B cell (primary cell): ENCODE measurements at regions not wholly inside any gene's neighbourhood (a gene's known extent, or its start where the extent isn't known, plus 50 kb on each side); places are given as distances from the start of the nearest gene placed in this dataset.

Source experiments
- ATAC-seq: fragments of 200-7000 bp; cut with Tn5 transposase; one replicate; pipeline ENCODE4 v1.10.0; 2021; ENCODE audit warnings: low read depth, mild to moderate bottlenecking, moderate number of reproducible peaks, moderate library complexity
- CTCF ChIA-PET: fragments of 350-600 bp; sonication (Branson Sonifier 250); formaldehyde crosslinking; loops from one replicate; lab custom pipeline; 2021; ENCODE audit warnings: antibody characterized with exemption, inconsistent platforms; lab: Charles Lee
- POLR2A ChIA-PET: fragments of 350-600 bp; sonication (Branson Sonifier 250); formaldehyde crosslinking; loops from one replicate; lab custom pipeline; 2021; ENCODE audit warnings: antibody characterized with exemption; lab: Charles Lee
- DNase-seq: peaks from one replicate; pipeline ENCODE4 v3.0.0; 2013
- H2AFZ ChIP-seq: 2 replicates; pipeline ENCODE4 v1.6.1; 2012; ENCODE audit warnings: mild to moderate bottlenecking, low read depth, low read length; ENCODE audit not compliant: insufficient read depth, poor library complexity, severe bottlenecking
- H3K27ac ChIP-seq, 2 donors: 1 replicate in 1 of 2; 2 replicates in 1 of 2; pipeline ENCODE4 v1.5.1; 2012 to 2013; ENCODE audit warnings: low read length in 2 of 2, mild to moderate bottlenecking in 2 of 2, moderate library complexity in 1 of 2
- H3K27me3 ChIP-seq, 4 experiments: fragments of 200-600 bp in 1 of 4; sonication (generic) in 1 of 4; replicated peaks in 1 of 4; 1 replicate in 2 of 4; 2 replicates in 2 of 4; pipeline versions ENCODE4 v1.6.1 to v1.7.0; 2013 to 2016; ENCODE audit warnings: low read length in 3 of 4, mild to moderate bottlenecking in 2 of 4, mixed read lengths in 1 of 4, moderate library complexity in 1 of 4; ENCODE audit not compliant: insufficient read depth in 4 of 4, control insufficient read depth in 3 of 4; ENCODE audit errors: control extremely low read depth in 1 of 4
- H3K36me3 ChIP-seq, 2 experiments: replicated peaks in 1 of 2; 1 replicate in 1 of 2; 2 replicates in 1 of 2; pipeline versions ENCODE4 v1.6.1 to v1.7.1; 2013; ENCODE audit warnings: low read length in 1 of 2; ENCODE audit not compliant: insufficient read depth in 2 of 2, control insufficient read depth in 1 of 2; ENCODE audit errors: control extremely low read depth in 1 of 2, extremely low read depth in 1 of 2
- H3K4me1 ChIP-seq, 2 donors: fragments of 200-600 bp in 1 of 2; sonication (generic) in 1 of 2; 1 replicate in 1 of 2; 2 replicates in 1 of 2; pipeline versions ENCODE4 v1.5.1 to v1.6.1; 2013 to 2017; ENCODE audit warnings: low read length in 2 of 2; ENCODE audit not compliant: control insufficient read depth in 2 of 2, insufficient read depth in 2 of 2
- H3K4me2 ChIP-seq: replicated peaks from 2 replicates; pipeline ENCODE3; 2012; ENCODE audit warnings: mild to moderate bottlenecking, low read depth, low read length; ENCODE audit not compliant: poor library complexity, severe bottlenecking
- H3K4me3 ChIP-seq, 5 experiments: fragments of 200-600 bp in 1 of 5; sonication (generic) in 1 of 5; 1 replicate in 3 of 5; 2 replicates in 2 of 5; pipeline versions ENCODE4 v1.5.1 to v1.7.0; 2011 to 2016; ENCODE audit warnings: low read length in 4 of 5, mild to moderate bottlenecking in 4 of 5, low read depth in 2 of 5, control low read depth in 1 of 5, moderate library complexity in 1 of 5; ENCODE audit not compliant: insufficient read depth in 1 of 5; ENCODE audit errors: control extremely low read depth in 1 of 5, extremely low read depth in 1 of 5
- H3K79me2 ChIP-seq: fragments of 200-600 bp; sonication (generic); one replicate; pipeline ENCODE4 v1.6.0; 2016; ENCODE audit warnings: low read length; ENCODE audit not compliant: control insufficient read depth, insufficient read depth
- H3K9ac ChIP-seq: fragments of 200-600 bp; sonication (generic); 2 replicates; pipeline ENCODE4 v1.6.1; 2017; ENCODE audit warnings: mild to moderate bottlenecking, low read length, moderate library complexity
- H3K9me3 ChIP-seq, 3 donors: one replicate each; pipeline versions ENCODE4 v1.6.1 to v1.7.1; 2013; ENCODE audit warnings: low read length in 2 of 3; ENCODE audit not compliant: control insufficient read depth in 2 of 3, insufficient read depth in 1 of 3; ENCODE audit errors: control extremely low read depth in 1 of 3
- H4K20me1 ChIP-seq: 2 replicates; pipeline ENCODE4 v1.6.0; 2012; ENCODE audit warnings: mild to moderate bottlenecking, low read length; ENCODE audit not compliant: insufficient read depth, control insufficient read depth, poor library complexity, severe bottlenecking
- H3K27ac Mint-ChIP-seq: one replicate; pipeline ENCODE4 v1.8.0; 2021; ENCODE audit warnings: mixed read lengths
- H3K27me3 Mint-ChIP-seq: one replicate; pipeline ENCODE4 v1.8.0; 2021; ENCODE audit warnings: mixed read lengths
- H3K4me1 Mint-ChIP-seq: one replicate; pipeline ENCODE4 v1.8.0; 2021; ENCODE audit warnings: mixed read lengths
- H3K4me3 Mint-ChIP-seq: one replicate; pipeline ENCODE4 v1.8.0; 2021; ENCODE audit warnings: mixed read lengths
- H3K9me3 Mint-ChIP-seq: one replicate; pipeline ENCODE4 v1.8.0; 2022; ENCODE audit warnings: mixed read lengths; ENCODE audit not compliant: insufficient read depth
- EZH2 ChIP-seq: IDR thresholded peaks from 2 replicates; pipeline ENCODE4 v1.6.1; 2012; ENCODE audit warnings: borderline replicate concordance, low read depth, mild to moderate bottlenecking, moderate library complexity, low read length; ENCODE audit not compliant: insufficient read depth, poor library complexity, severe bottlenecking
- WGBS: methylation state at CpG from one replicate; pipeline ENCODE4 v1.1.5; 2013; ENCODE audit warnings: missing lambda C conversion rate; ENCODE audit not compliant: insufficient coverage; 5-methylcytosine and 5-hydroxymethylcytosine counted together
- intact Hi-C: fragments of 100-400 bp; cut with micrococcal nuclease; formaldehyde crosslinking; loops from one replicate; pipeline ENCODE4 v1.10.0; 2022
- TF ChIP-seq, protein P1 (sequence below): fragments of 200-600 bp; IDR thresholded peaks from one replicate; pipeline ENCODE4 v1.8.0; 2022; ENCODE audit warnings: antibody characterized with exemption, mild to moderate bottlenecking

DNA sequence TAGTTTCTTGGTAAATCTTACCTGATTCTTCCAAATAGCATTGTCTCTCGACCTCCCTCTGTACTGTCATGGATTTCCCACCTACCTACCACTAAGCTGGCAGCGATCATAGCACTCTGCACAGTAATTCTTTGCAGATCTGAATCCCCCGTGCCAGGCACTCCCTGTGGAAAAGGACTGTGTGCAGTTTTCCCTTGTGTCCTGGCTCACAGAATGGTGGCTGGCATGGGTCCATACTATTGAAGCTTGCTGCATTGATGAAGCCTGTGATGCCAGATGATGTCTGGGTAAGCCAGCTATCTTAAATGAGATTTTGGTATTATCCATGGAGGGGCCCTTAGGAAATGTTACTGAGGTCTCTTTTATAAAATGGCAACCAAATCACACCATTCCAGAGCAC is 135.7 kb downstream of the RPAP3 start:
- DNase-seq (no peak), ATAC-seq (no peak)
- peaks cover 8% of the 10 kb centered on the region for H3K27me3 Mint-ChIP-seq
- Histone ChIP-seq H3K27ac (no peak overlapping the region), H3K36me3 (no peaks in the 10 kb centered on the region), H3K4me1 (no peaks in the 10 kb centered on the region), H3K4me3 (no peak overlapping the region), H3K27me3 (no peaks in the 10 kb centered on the region), H3K79me2 (no peaks in the 10 kb centered on the region), H3K9ac (no peak overlapping the region), H3K9me3 (no peaks in the 10 kb centered on the region), H3K4me2 (no peak overlapping the region), H4K20me1 (no peaks in the 10 kb centered on the region), H2AFZ (no peak overlapping the region)
- no peak overlapping the region for H3K27ac Mint-ChIP-seq
- CTCF ChIA-PET: no interaction called here
- H3K4me3 Mint-ChIP-seq: no peak overlapping the region
- no peaks in the 10 kb centered on the region for H3K4me1 Mint-ChIP-seq
- H3K9me3 Mint-ChIP-seq: no peaks in the 10 kb centered on the region
- TF ChIP-seq, protein P1, sequence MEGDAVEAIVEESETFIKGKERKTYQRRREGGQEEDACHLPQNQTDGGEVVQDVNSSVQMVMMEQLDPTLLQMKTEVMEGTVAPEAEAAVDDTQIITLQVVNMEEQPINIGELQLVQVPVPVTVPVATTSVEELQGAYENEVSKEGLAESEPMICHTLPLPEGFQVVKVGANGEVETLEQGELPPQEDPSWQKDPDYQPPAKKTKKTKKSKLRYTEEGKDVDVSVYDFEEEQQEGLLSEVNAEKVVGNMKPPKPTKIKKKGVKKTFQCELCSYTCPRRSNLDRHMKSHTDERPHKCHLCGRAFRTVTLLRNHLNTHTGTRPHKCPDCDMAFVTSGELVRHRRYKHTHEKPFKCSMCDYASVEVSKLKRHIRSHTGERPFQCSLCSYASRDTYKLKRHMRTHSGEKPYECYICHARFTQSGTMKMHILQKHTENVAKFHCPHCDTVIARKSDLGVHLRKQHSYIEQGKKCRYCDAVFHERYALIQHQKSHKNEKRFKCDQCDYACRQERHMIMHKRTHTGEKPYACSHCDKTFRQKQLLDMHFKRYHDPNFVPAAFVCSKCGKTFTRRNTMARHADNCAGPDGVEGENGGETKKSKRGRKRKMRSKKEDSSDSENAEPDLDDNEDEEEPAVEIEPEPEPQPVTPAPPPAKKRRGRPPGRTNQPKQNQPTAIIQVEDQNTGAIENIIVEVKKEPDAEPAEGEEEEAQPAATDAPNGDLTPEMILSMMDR: no peak
- no peak for TF ChIP-seq EZH2
- intact Hi-C loops: no loop called here
- POLR2A ChIA-PET: no interaction called here
- WGBS: 80% methylated on average over 3 of the region's 3 CpGs

DNA sequence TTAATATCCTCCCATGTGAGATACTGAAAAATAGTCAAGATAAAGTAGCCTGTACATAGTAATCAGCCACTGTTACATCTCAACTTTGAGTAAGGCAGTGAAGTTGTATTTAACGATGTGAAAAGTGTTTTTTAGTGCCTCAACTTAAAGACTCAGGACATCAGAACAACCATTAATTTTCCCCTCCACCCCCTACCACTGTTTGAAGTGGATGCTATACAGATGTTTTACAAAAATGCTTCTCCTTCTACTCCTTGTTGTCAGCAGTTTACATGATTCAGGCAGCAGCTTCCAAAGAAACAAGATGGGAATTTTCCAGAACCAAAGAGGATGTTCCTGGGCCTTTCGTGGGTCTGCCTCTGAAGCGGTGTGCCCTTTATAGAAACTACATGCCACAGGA is 143.6 kb downstream of the RPAP3 start:
- no peaks in the 10 kb centered on the region for H3K9me3 Mint-ChIP-seq
- ChIA-PET POLR2A (no interaction called here), CTCF (no interaction called here)
- H3K4me3 Mint-ChIP-seq: no peak overlapping the region
- H3K4me2 ChIP-seq: no peak overlapping the region
- H3K27me3 Mint-ChIP-seq: peaks cover 4% of the 10 kb centered on the region
- no peaks in the 10 kb centered on the region for H3K79me2 ChIP-seq
- H3K27me3 ChIP-seq: peaks cover 0 to 3% (median 1%) of the 10 kb centered on the region in 4 experiments
- H3K4me1 Mint-ChIP-seq: no peaks in the 10 kb centered on the region
- intact Hi-C loops: no loop called here
- no peak overlapping the region for H3K9ac ChIP-seq
- ATAC-seq: no peak
- H3K27ac Mint-ChIP-seq: no peak overlapping the region
- no peaks in the 10 kb centered on the region for H3K36me3 ChIP-seq
- TF ChIP-seq, protein P1: no peak
- TF ChIP-seq EZH2: no peak
- no peaks in the 10 kb centered on the region for H3K4me1 ChIP-seq
- H3K4me3 ChIP-seq: no peak overlapping the region
- H3K27ac ChIP-seq: no peak overlapping the region
- no peaks in the 10 kb centered on the region for H4K20me1 ChIP-seq
- no peak overlapping the region for H2AFZ ChIP-seq
- DNase-seq: no peak
- 40% methylated on average over 1 of the region's 3 CpGs for WGBS
- no peaks in the 10 kb centered on the region for H3K9me3 ChIP-seq
